K562 (cell line): ENCODE measurements at regions not wholly inside any gene's neighbourhood (a gene's known extent, or its start where the extent isn't known, plus 50 kb on each side); places are given as distances from the start of the nearest gene placed in this dataset.
A peak's percentile ranks its signal among the peaks of the same experiment; 100 is the strongest.

ENCODE experiments used
- ATAC-seq: fragments of 200-7000 bp; cut with Tn5 transposase; 3 replicates; pipeline ENCODE4 v1.9.1; 2020; ENCODE audit warnings: moderate library complexity
- BruUV-seq: library from RNA; stranded (reverse); fragments of 400-500 nt; replicated peaks from 2 replicates; lab custom pipeline; 2021; lab: Mats Ljungman, UMichigan
- CTCF ChIA-PET: fragments of 300-600 bp; formaldehyde crosslinking; extraction: SDS; loops from one replicate; lab custom pipeline; 2021; ENCODE audit warnings: low intra/inter-chr PET ratio; lab: Yijun Ruan, JAX
- POLR2A ChIA-PET: fragments of 300-600, 350-650 bp; sonication (Branson Sonifier 250); formaldehyde crosslinking; extraction: SDS; loops from one replicate; lab custom pipeline; 2021; ENCODE audit warnings: antibody characterized with exemption, inconsistent platforms; lab: Yijun Ruan, JAX
- DNase-seq, 4 experiments: peaks; one replicate each; pipeline versions ENCODE4 v3.0.0 to v3.0.0-alpha.2; 2011 to 2018; ENCODE audit warnings: low spot score in 3 of 4, mixed read lengths in 3 of 4; ENCODE audit errors: extremely low read depth in 1 of 4
- FAIRE-seq: peaks from 2 replicates; lab custom pipeline; 2011; peaks lifted over from hg19 to GRCh38; lab: Jason Lieb, UNC
- H2AFZ ChIP-seq: 2 replicates; pipeline ENCODE4 v1.6.0; 2011; ENCODE audit warnings: low read depth, low read length, control low read depth, inconsistent platforms
- H3K27ac ChIP-seq: fragments of 200-600 bp; 3 replicates; pipeline ENCODE4 v1.8.0; 2011; ENCODE audit warnings: low read depth, mild to moderate bottlenecking, control low read depth, inconsistent platforms, low read length, moderate library complexity, mixed read lengths; ENCODE audit errors: extremely low read depth
- H3K27me3 ChIP-seq, 2 experiments: fragments of 300-600 bp in 1 of 2; 2 replicates in 1 of 2; 3 replicates in 1 of 2; pipeline versions ENCODE4 v1.6.0 to v1.8.0; 2011; ENCODE audit warnings: inconsistent platforms in 2 of 2, low read length in 2 of 2, mild to moderate bottlenecking in 1 of 2, mixed read lengths in 1 of 2, moderate library complexity in 1 of 2; ENCODE audit not compliant: control insufficient read depth in 2 of 2, insufficient read depth in 2 of 2
- H3K36me3 ChIP-seq: fragments of 300-600 bp; 3 replicates; pipeline ENCODE4 v1.8.0; 2011; ENCODE audit warnings: mild to moderate bottlenecking, low read length, inconsistent platforms; ENCODE audit not compliant: control insufficient read depth, insufficient read depth
- H3K4me1 ChIP-seq, 2 experiments: fragments of 200-600 bp in 1 of 2; replicated peaks in 1 of 2; 2 replicates in 1 of 2; 3 replicates in 1 of 2; pipeline versions ENCODE4 v1.5.1 to v1.8.0; 2011; ENCODE audit warnings: inconsistent platforms in 2 of 2, low read length in 2 of 2, mild to moderate bottlenecking in 1 of 2, mixed read lengths in 1 of 2, moderate library complexity in 1 of 2; ENCODE audit not compliant: control insufficient read depth in 2 of 2, insufficient read depth in 2 of 2
- H3K4me2 ChIP-seq: 2 replicates; pipeline ENCODE4 v1.6.1; 2011; ENCODE audit warnings: low read length, control low read depth, inconsistent platforms, mixed read lengths; ENCODE audit not compliant: insufficient read depth
- H3K4me3 ChIP-seq: fragments of 200-600 bp; sonication (generic), shearing (Covaris generic); 2 replicates; pipeline ENCODE4 v1.5.1; 2016; ENCODE audit warnings: control low read depth, inconsistent platforms
- H3K79me2 ChIP-seq: fragments of 200-600 bp; 3 replicates; pipeline ENCODE4 v1.8.0; 2011; ENCODE audit warnings: low read length, inconsistent platforms; ENCODE audit not compliant: control insufficient read depth, insufficient read depth
- H3K9ac ChIP-seq, 2 experiments: 2 replicates each; pipeline versions ENCODE4 v1.6.0 to v1.6.1; 2011; ENCODE audit warnings: low read depth in 2 of 2, low read length in 2 of 2, control low read depth in 1 of 2, inconsistent platforms in 1 of 2, mild to moderate bottlenecking in 1 of 2, mixed read lengths in 1 of 2; ENCODE audit not compliant: insufficient read depth in 1 of 2
- H3K9me1 ChIP-seq: one replicate; pipeline ENCODE4 v1.6.0; 2011; ENCODE audit warnings: inconsistent platforms, mild to moderate bottlenecking, low read length, moderate library complexity; ENCODE audit not compliant: control insufficient read depth, insufficient read depth
- H3K9me3 ChIP-seq: replicated peaks from 2 replicates; pipeline ENCODE4 v1.5.1; 2011; ENCODE audit warnings: low read depth, low read length, inconsistent platforms; ENCODE audit not compliant: control insufficient read depth, insufficient read depth
- H4K20me1 ChIP-seq: replicated peaks from 2 replicates; pipeline ENCODE4 v1.6.1; 2011; ENCODE audit warnings: low read length, inconsistent platforms, mixed read lengths; ENCODE audit not compliant: control insufficient read depth, insufficient read depth
- BRD4 ChIP-seq: fragments of 200-600 bp; sonication (generic); IDR thresholded peaks from 2 replicates; pipeline ENCODE4 v1.6.1; 2017; ENCODE audit warnings: inconsistent platforms
- CREM ChIP-seq: IDR thresholded peaks from 2 replicates; pipeline ENCODE4 v1.6.1; 2014; ENCODE audit warnings: antibody characterized with exemption, low read depth
- EP300 ChIP-seq: IDR thresholded peaks from 2 replicates; pipeline ENCODE4 v1.6.1; 2012; ENCODE audit warnings: low read length, improper control_type of control experiment
- PCBP2 ChIP-seq: fragments of 200-400 bp; formaldehyde crosslinking; IDR thresholded peaks from 2 replicates; pipeline ENCODE4 v1.6.1; 2018; ENCODE audit warnings: low read length, low read depth, mild to moderate bottlenecking, moderate library complexity; ENCODE audit not compliant: poor library complexity, severe bottlenecking
- RCOR1 ChIP-seq, 2 experiments: IDR thresholded peaks; 2 replicates each; pipeline ENCODE4 v1.6.1; 2012; ENCODE audit warnings: low read depth in 2 of 2, low read length in 2 of 2, borderline replicate concordance in 1 of 2, improper control_type of control experiment in 1 of 2
- SAP30 ChIP-seq: fragments of 200-600 bp; sonication (generic); IDR thresholded peaks from 2 replicates; pipeline ENCODE4 v1.6.1; 2012; ENCODE audit warnings: borderline replicate concordance, low read depth, mild to moderate bottlenecking, moderate library complexity, low read length, control low read depth, inconsistent platforms; ENCODE audit not compliant: insufficient read depth, poor library complexity, severe bottlenecking
- SMAD1 ChIP-seq: fragments of 150-350 bp; IDR thresholded peaks from 2 replicates; pipeline ENCODE4 v1.6.1; 2014; ENCODE audit warnings: low read length, low read depth; ENCODE audit not compliant: partially characterized antibody
- SREBF1 ChIP-seq: fragments of 150-350 bp; IDR thresholded peaks from 2 replicates; pipeline ENCODE4 v1.6.1; 2014; ENCODE audit warnings: antibody characterized with exemption, low read depth, low read length, borderline replicate concordance
- TCF7L2 ChIP-seq: fragments of 150-350 bp; IDR thresholded peaks from 2 replicates; pipeline ENCODE4 v1.6.1; 2016; ENCODE audit warnings: low read depth, mild to moderate bottlenecking, low read length, moderate library complexity
- TEAD2 ChIP-seq: fragments of 450-650 bp; IDR thresholded peaks from 2 replicates; pipeline ENCODE4 v1.6.1; 2016; ENCODE audit warnings: missing genetic modification characterization, control low read depth, missing compliant biosample characterization
- ZNF134 ChIP-seq: fragments of 250-450 bp; sonication (Bioruptor Pico); conservative IDR thresholded peaks from 2 replicates; pipeline ENCODE4 v1.4.0; 2020
- ZNF699 ChIP-seq: fragments of 250-450 bp; sonication (Bioruptor Pico); IDR thresholded peaks from 2 replicates; pipeline ENCODE4 v1.8.0; 2021; ENCODE audit warnings: mild to moderate bottlenecking, moderate library complexity; ENCODE audit not compliant: insufficient replicate concordance
- ZNF778 ChIP-seq: fragments of 450-650 bp; formaldehyde crosslinking; IDR thresholded peaks from 2 replicates; pipeline ENCODE4 v1.4.0; 2020; ENCODE audit warnings: mild to moderate bottlenecking, moderate library complexity
- WGBS: fragments of 100-300 bp; shearing (Covaris generic); methylation state at CpG from one replicate; pipeline ENCODE4 v1.1.6; 2016; ENCODE audit warnings: low coverage, mixed read lengths; ENCODE audit not compliant: insufficient coverage; ENCODE audit errors: missing lambda C conversion rate; 5-methylcytosine and 5-hydroxymethylcytosine counted together
- in situ Hi-C: fragments of 300-500 bp; cut with MboI; formaldehyde crosslinking; loops from 4 replicates; pipeline ENCODE4 v1.15.0; 2018; ENCODE audit warnings: inconsistent platforms, mixed read lengths
- intact Hi-C: fragments of 100-400 bp; cut with micrococcal nuclease; formaldehyde crosslinking; loops from 2 replicates; pipeline ENCODE4 v1.14.2; 2022
- TF ChIP-seq, protein P1 (sequence below): fragments of 250-450 bp; sonication (Bioruptor Pico); IDR thresholded peaks from 2 replicates; pipeline ENCODE4 v1.5.1; 2021; ENCODE audit warnings: mild to moderate bottlenecking

DNA sequence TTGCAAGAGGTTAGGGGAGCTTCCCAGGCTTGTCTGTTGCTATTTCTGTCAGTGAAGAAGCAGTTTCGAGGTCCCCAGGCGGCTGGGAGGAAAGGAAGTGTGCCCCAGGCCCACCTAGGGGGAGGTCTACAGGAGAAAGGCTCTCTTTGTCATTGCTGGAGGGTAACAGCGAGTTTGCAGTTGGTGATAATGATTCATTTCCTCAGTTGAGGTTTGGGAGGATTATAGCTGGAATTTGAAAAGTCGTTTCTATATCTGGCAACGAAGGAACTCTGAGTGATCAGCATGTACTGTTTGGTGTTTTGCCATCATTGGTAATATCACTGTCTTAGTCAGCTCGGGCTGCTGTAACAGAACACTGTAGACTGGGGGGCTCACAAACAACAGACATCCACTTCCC, 65.5 kb upstream of the UBE3A start:
- no peaks in the 10 kb centered on the region for H3K9me1 ChIP-seq
- no peak overlapping the region for H3K4me3 ChIP-seq
- no peaks in the 10 kb centered on the region for H3K9me3 ChIP-seq
- H4K20me1 ChIP-seq: no peaks in the 10 kb centered on the region
- H3K27me3 ChIP-seq: no peaks in the 10 kb centered on the region
- in situ Hi-C loops (loop anchor here (25.0 kb wide), 1 partner anchor 1358 kb away; the partner anchor contains the start of gene GABRA5), intact Hi-C loops (loop anchor here (10.0 kb wide), 2 partner anchors 190 to 1860 kb away; partner anchors contain the start of gene MAGEL2)
- H3K79me2 ChIP-seq: no peaks in the 10 kb centered on the region
- BruUV-seq: no TSS peak
- WGBS: 0% methylated on average over 5 of the region's 6 CpGs
- H3K36me3 ChIP-seq: no peaks in the 10 kb centered on the region
- no peak for FAIRE-seq
- no peak overlapping the region for H3K9ac ChIP-seq
- POLR2A ChIA-PET: no interaction called here
- CTCF ChIA-PET: no interaction called here
- ATAC-seq: no peak
- TF ChIP-seq TCF7L2 (no peak), EP300 (no peak)
- TF ChIP-seq, all 486 proteins: peak for 0
- no peak overlapping the region for H3K27ac ChIP-seq
- H3K4me2 ChIP-seq: no peak overlapping the region
- no peak overlapping the region for H2AFZ ChIP-seq
- DNase-seq: no peak
- H3K4me1 ChIP-seq: no peaks in the 10 kb centered on the region

DNA sequence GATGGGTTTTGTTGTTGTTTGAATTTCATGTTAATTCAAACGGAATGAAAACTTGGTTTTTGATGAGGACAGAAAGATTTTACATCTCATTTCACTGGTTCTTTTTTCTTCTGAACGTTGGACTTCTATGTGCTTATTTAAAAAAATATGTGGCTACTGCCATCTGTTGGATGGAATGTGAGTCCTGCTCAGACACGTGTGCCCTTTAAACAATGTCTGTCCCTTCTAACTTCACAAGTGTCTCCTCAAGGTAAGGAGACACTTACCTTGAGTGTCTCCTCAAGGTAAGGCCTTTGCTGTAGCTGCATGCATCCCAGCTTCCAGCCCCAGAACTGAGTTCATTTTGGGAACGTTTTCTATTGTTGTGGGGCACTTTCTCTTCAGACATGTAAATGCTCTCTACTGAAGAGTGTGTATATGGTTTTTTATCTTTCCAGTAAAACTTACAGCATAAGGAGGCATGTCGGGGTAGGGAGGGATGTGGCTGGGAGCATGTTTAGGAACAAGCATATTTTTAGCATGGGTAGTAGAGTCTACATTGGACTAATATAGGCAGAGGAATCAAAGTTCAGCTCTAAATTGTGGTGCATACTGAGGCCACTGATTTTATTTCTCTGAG, 63.1 kb upstream of the UBE3A start:
- DNase-seq: peak in 2 of 4 experiments; percentile 14 to 56
- TF ChIP-seq ZNF699: no peak
- no peak for TF ChIP-seq ZNF778 (CRISPR knock-in tag)
- no peak for TF ChIP-seq CREM
- TF ChIP-seq TEAD2 (tag): peak; percentile 96
- no peak for TF ChIP-seq ZNF134 (CRISPR knock-in tag)
- TF ChIP-seq RCOR1 (IDR thresholded peaks at IDR 0.05; ENCODE audit: borderline replicate concordance in 1 of 2, low read depth in 2 of 2, low read length in 2 of 2): no peak
- no peak for TF ChIP-seq PCBP2
- no peak for TF ChIP-seq SAP30
- no peak for TF ChIP-seq SREBF1
- no peak for TF ChIP-seq BRD4
- TF ChIP-seq SMAD1: no peak
- TF ChIP-seq, protein P1, sequence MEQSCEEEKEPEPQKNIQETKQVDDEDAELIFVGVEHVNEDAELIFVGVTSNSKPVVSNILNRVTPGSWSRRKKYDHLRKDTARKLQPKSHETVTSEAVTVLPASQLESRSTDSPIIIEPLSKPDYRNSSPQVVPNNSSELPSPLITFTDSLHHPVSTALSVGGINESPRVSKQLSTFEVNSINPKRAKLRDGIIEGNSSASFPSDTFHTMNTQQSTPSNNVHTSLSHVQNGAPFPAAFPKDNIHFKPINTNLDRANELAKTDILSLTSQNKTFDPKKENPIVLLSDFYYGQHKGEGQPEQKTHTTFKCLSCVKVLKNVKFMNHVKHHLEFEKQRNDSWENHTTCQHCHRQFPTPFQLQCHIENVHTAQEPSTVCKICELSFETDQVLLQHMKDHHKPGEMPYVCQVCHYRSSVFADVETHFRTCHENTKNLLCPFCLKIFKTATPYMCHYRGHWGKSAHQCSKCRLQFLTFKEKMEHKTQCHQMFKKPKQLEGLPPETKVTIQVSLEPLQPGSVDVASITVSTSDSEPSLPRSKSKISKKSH (CRISPR knock-in tag): no peak

More for the DNA sequence above, 63.1 kb upstream of the UBE3A start:
- peak; percentile 37 for FAIRE-seq
- Histone ChIP-seq H3K9me1 (no peaks in the 10 kb centered on the region), H4K20me1 (no peaks in the 10 kb centered on the region), H3K36me3 (no peaks in the 10 kb centered on the region), H3K9me3 (no peaks in the 10 kb centered on the region), H3K27me3 (no peaks in the 10 kb centered on the region), H3K79me2 (no peaks in the 10 kb centered on the region), H3K9ac (no peak overlapping the region), H3K4me2 (no peak overlapping the region), H3K4me1 (no peaks in the 10 kb centered on the region), H3K4me3 (no peak overlapping the region), H3K27ac (no peak overlapping the region), H2AFZ (no peak overlapping the region)
- POLR2A ChIA-PET: no interaction called here
- in situ Hi-C loops: loop anchor here (25.0 kb wide), 1 partner anchor 1360 kb away; the partner anchor contains the start of gene GABRA5
- no TSS peak for BruUV-seq
- WGBS: 0% methylated on average over 5 of the region's 5 CpGs
- CTCF ChIA-PET: interaction anchor here (0.7 to 1.4 kb wide), 2 partner anchors 1854 to 1860 kb away, joined by 3 read pairs; no protein-coding TSS in a partner anchor
- peak; percentile 74; the same call in 2 of the 3 replicates for ATAC-seq
- intact Hi-C loops: loop anchor here (10.0 kb wide), 2 partner anchors 193 to 1857 kb away; partner anchors contain the start of gene MAGEL2
